SK-N-SH (cell line): ENCODE measurements at regions not wholly inside any gene's neighbourhood (a gene's known extent, or its start where the extent isn't known, plus 50 kb on each side); places are given as distances from the start of the nearest gene placed in this dataset.

Source experiments
- CTCF ChIA-PET: fragments of 300-600, 350-600 bp; formaldehyde crosslinking; extraction: SDS; loops from one replicate; lab custom pipeline; 2021; lab: Yijun Ruan, JAX
- POLR2A ChIA-PET: fragments of 350-600 bp; sonication (Branson Sonifier 250); formaldehyde crosslinking; extraction: SDS; loops from one replicate; lab custom pipeline; 2020; ENCODE audit warnings: antibody characterized with exemption, inconsistent platforms; lab: Yijun Ruan, JAX
- DNase-seq: peaks from one replicate; pipeline ENCODE4 v3.0.0; 2012
- H2AFZ ChIP-seq: fragments of 200-600 bp; sonication (generic); 2 replicates; pipeline ENCODE4 v1.8.1; 2016; ENCODE audit warnings: antibody characterized with exemption, mild to moderate bottlenecking, low read depth
- H3F3A ChIP-seq: fragments of 200-600 bp; sonication (generic); replicated peaks from 2 replicates; pipeline ENCODE3; 2016; ENCODE audit warnings: antibody characterized with exemption, mild to moderate bottlenecking; ENCODE audit not compliant: insufficient read depth
- H3K27ac ChIP-seq, 2 experiments: fragments of 200-500 bp in 1 of 2; fragments of 200-600 bp in 1 of 2; sonication (Bioruptor generic) in 1 of 2; sonication (generic), shearing (Covaris generic) in 1 of 2; 2 replicates each; pipeline versions ENCODE4 v1.5.1 to v1.6.1; 2014 to 2016; ENCODE audit warnings: low read depth in 2 of 2, inconsistent platforms in 1 of 2, low read length in 1 of 2, mild to moderate bottlenecking in 1 of 2, mixed read lengths in 1 of 2
- H3K27me3 ChIP-seq: fragments of 200-600 bp; sonication (generic), shearing (Covaris generic); 2 replicates; pipeline ENCODE4 v1.6.1; 2016; ENCODE audit warnings: mixed run types; ENCODE audit not compliant: insufficient read depth
- H3K36me3 ChIP-seq, 2 experiments: fragments of 200-500 bp in 1 of 2; fragments of 200-600 bp in 1 of 2; sonication (Bioruptor generic) in 1 of 2; sonication (generic) in 1 of 2; replicated peaks in 1 of 2; 2 replicates each; pipeline versions ENCODE3 to v1.5.1; 2014 to 2016; ENCODE audit warnings: low read length in 1 of 2, mild to moderate bottlenecking in 1 of 2; ENCODE audit not compliant: insufficient read depth in 2 of 2, control insufficient read depth in 1 of 2
- H3K4me1 ChIP-seq, 2 experiments: fragments of 200-500 bp in 1 of 2; fragments of 200-600 bp in 1 of 2; sonication (Bioruptor generic) in 1 of 2; sonication (generic), shearing (Covaris generic) in 1 of 2; 2 replicates each; pipeline versions ENCODE4 v1.5.1 to v1.6.1; 2014 to 2016; ENCODE audit warnings: low read depth in 1 of 2, low read length in 1 of 2, mixed run types in 1 of 2; ENCODE audit not compliant: insufficient read depth in 2 of 2, control insufficient read depth in 1 of 2
- H3K4me2 ChIP-seq: fragments of 200-600 bp; sonication (generic), shearing (Covaris generic); 2 replicates; pipeline ENCODE4 v1.6.1; 2017; ENCODE audit warnings: mixed run types
- H3K4me3 ChIP-seq, 2 experiments: fragments of 200-500 bp in 1 of 2; fragments of 200-600 bp in 1 of 2; sonication (Bioruptor generic) in 1 of 2; sonication (generic), shearing (Covaris generic) in 1 of 2; 2 replicates each; pipeline versions ENCODE4 v1.5.1 to v1.8.1; 2014 to 2016; ENCODE audit warnings: low read depth in 2 of 2, inconsistent platforms in 1 of 2, low read length in 1 of 2, mild to moderate bottlenecking in 1 of 2, mixed read lengths in 1 of 2, moderate library complexity in 1 of 2
- H3K79me2 ChIP-seq: fragments of 200-600 bp; sonication (generic); 2 replicates; pipeline ENCODE4 v1.8.1; 2017; ENCODE audit warnings: mild to moderate bottlenecking; ENCODE audit not compliant: insufficient read depth
- H3K9ac ChIP-seq: fragments of 200-600 bp; sonication (generic); 2 replicates; pipeline ENCODE4 v1.6.1; 2017; ENCODE audit warnings: mixed run types
- H3K9me2 ChIP-seq: fragments of 200-600 bp; sonication (generic); 2 replicates; pipeline ENCODE4 v1.6.1; 2017; ENCODE audit warnings: mixed run types
- H3K9me3 ChIP-seq: fragments of 200-600 bp; sonication (generic); 2 replicates; pipeline ENCODE4 v1.6.1; 2017; ENCODE audit warnings: mixed run types, mild to moderate bottlenecking, moderate library complexity
- H4K20me1 ChIP-seq: fragments of 200-600 bp; sonication (generic); 2 replicates; pipeline ENCODE4 v1.6.1; 2017; ENCODE audit warnings: mild to moderate bottlenecking, mixed run types; ENCODE audit not compliant: insufficient read depth
- CHD2 ChIP-seq: fragments of 150-350 bp; IDR thresholded peaks from 2 replicates; pipeline ENCODE4 v1.6.1; 2018; ENCODE audit warnings: low read length; ENCODE audit not compliant: partially characterized antibody
- EZH2phosphoT487 ChIP-seq: fragments of 200-600 bp; sonication (generic); IDR thresholded peaks from 2 replicates; pipeline ENCODE4 v1.6.1; 2017; ENCODE audit warnings: low read depth, mixed run types, mild to moderate bottlenecking, antibody characterized with exemption, moderate library complexity, borderline replicate concordance
- FOSL2 ChIP-seq: IDR thresholded peaks from 2 replicates; pipeline ENCODE4 v1.4.0; 2012; ENCODE audit warnings: low read depth, mild to moderate bottlenecking, moderate library complexity, borderline replicate concordance
- FOXJ3 ChIP-seq: sonication (generic); formaldehyde crosslinking; IDR thresholded peaks from 2 replicates; pipeline ENCODE4 v1.5.1; 2020; ENCODE audit warnings: mild to moderate bottlenecking, missing genetic modification reagents
- FOXM1 ChIP-seq: IDR thresholded peaks from 2 replicates; pipeline ENCODE4 v1.4.0; 2012; ENCODE audit warnings: low read depth, mild to moderate bottlenecking
- GABPA ChIP-seq: IDR thresholded peaks from 2 replicates; pipeline ENCODE4 v1.4.0; 2012; ENCODE audit warnings: low read depth, mild to moderate bottlenecking
- GATA2 ChIP-seq: sonication (generic); formaldehyde crosslinking; IDR thresholded peaks from 2 replicates; pipeline ENCODE4 v1.5.0; 2020; ENCODE audit warnings: mild to moderate bottlenecking, missing genetic modification reagents
- MEF2A ChIP-seq: IDR thresholded peaks from 2 replicates; pipeline ENCODE4 v1.4.0; 2012; ENCODE audit warnings: low read depth, borderline replicate concordance
- RAD21 ChIP-seq: IDR thresholded peaks from 2 replicates; pipeline ENCODE4 v1.6.1; 2012; ENCODE audit warnings: mild to moderate bottlenecking, low read length
- RXRA ChIP-seq: IDR thresholded peaks from 2 replicates; pipeline ENCODE4 v1.4.0; 2012; ENCODE audit warnings: low read depth, mild to moderate bottlenecking, borderline replicate concordance
- SIN3A ChIP-seq: IDR thresholded peaks from 2 replicates; pipeline ENCODE4 v1.6.1; 2012; ENCODE audit warnings: low read depth, mild to moderate bottlenecking, low read length, moderate library complexity, borderline replicate concordance
- SMC3 ChIP-seq: IDR thresholded peaks from 2 replicates; pipeline ENCODE4 v1.6.1; 2012; ENCODE audit warnings: low read depth, low read length, improper control_type of control experiment
- TCF12 ChIP-seq: IDR thresholded peaks from 2 replicates; pipeline ENCODE4 v1.4.0; 2012
- WGBS: methylation state at CpG from one replicate; pipeline ENCODE4 v1.1.6; 2017; ENCODE audit warnings: low lambda C conversion rate; 5-methylcytosine and 5-hydroxymethylcytosine counted together
- TF ChIP-seq, protein P1 (sequence below): IDR thresholded peaks from 2 replicates; pipeline ENCODE4 v1.4.0; 2012; ENCODE audit warnings: low read depth, borderline replicate concordance
- TF ChIP-seq, protein P2 (sequence below): IDR thresholded peaks from 2 replicates; pipeline ENCODE4 v1.4.0; 2012; ENCODE audit warnings: low read depth
- TF ChIP-seq, protein P3 (sequence below): fragments of 150-350 bp; IDR thresholded peaks from 2 replicates; pipeline ENCODE4 v1.6.1; 2016; ENCODE audit warnings: mild to moderate bottlenecking, low read depth, low read length
- TF ChIP-seq, protein P4 (sequence below): IDR thresholded peaks from 2 replicates; pipeline ENCODE4 v1.4.0; 2012; ENCODE audit warnings: low read depth, borderline replicate concordance
- TF ChIP-seq, protein P5 (sequence below): fragments of 150-350 bp; IDR thresholded peaks from 2 replicates; pipeline ENCODE4 v1.6.1; 2017; ENCODE audit warnings: antibody characterized with exemption, low read length, low read depth, borderline replicate concordance

DNA sequence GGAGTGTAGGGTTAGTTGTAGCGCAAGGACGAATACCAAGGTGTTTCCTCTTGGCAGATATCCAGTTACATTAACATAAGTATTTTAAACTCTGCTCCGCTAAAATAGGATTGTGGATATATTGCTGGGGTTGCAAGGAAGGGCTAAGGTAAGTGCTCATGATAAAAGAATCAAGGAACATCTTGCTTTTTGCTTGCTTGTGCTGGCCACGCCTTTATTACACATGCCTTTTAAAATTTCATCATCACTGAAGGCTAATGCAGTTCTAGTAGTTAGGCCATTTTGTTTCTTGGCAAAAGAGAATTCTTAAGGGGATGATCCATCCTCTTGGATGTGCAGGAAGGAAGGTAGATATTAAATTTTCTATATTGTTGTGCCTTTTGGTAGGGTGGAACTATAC, 415.6 kb upstream of the TPM1 start:
- Histone ChIP-seq H3K36me3 (no peaks in the 10 kb centered on the region), H3K4me2 (no peak overlapping the region), H3K27me3 (no peaks in the 10 kb centered on the region), H3K9me3 (no peaks in the 10 kb centered on the region), H3F3A (peaks cover 10% of the 10 kb centered on the region), H4K20me1 (no peaks in the 10 kb centered on the region), H3K9ac (no peak overlapping the region), H3K4me1 (peaks cover 12 to 56% of the 10 kb centered on the region in 2 experiments; a peak in 3 of 4 replicates), H3K4me3 (no peak overlapping the region), H2AFZ (no peak overlapping the region)
- WGBS, result 87% methylated on average over 4 of the region's 4 CpGs
- CTCF ChIA-PET, result no interaction called here
- no peak for DNase-seq
- POLR2A ChIA-PET, result no interaction called here
- TF ChIP-seq MEF2A (no peak), GABPA (no peak)
- TF ChIP-seq, protein P1, sequence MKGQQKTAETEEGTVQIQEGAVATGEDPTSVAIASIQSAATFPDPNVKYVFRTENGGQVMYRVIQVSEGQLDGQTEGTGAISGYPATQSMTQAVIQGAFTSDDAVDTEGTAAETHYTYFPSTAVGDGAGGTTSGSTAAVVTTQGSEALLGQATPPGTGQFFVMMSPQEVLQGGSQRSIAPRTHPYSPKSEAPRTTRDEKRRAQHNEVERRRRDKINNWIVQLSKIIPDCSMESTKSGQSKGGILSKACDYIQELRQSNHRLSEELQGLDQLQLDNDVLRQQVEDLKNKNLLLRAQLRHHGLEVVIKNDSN, result no peak
- TF ChIP-seq, protein P2, sequence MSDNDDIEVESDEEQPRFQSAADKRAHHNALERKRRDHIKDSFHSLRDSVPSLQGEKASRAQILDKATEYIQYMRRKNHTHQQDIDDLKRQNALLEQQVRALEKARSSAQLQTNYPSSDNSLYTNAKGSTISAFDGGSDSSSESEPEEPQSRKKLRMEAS, result no peak
- TF ChIP-seq, protein P3, sequence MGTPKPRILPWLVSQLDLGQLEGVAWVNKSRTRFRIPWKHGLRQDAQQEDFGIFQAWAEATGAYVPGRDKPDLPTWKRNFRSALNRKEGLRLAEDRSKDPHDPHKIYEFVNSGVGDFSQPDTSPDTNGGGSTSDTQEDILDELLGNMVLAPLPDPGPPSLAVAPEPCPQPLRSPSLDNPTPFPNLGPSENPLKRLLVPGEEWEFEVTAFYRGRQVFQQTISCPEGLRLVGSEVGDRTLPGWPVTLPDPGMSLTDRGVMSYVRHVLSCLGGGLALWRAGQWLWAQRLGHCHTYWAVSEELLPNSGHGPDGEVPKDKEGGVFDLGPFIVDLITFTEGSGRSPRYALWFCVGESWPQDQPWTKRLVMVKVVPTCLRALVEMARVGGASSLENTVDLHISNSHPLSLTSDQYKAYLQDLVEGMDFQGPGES, result no peak
- TF ChIP-seq, all 33 proteins: peak for 0
- peak overlapping the region in 1 of 2 experiments; percentile 99; a peak in 2 of 4 replicates for H3K27ac ChIP-seq
- H3K9me2 ChIP-seq, result no peaks in the 10 kb centered on the region
- peaks cover 7% of the 10 kb centered on the region; the same call in 1 of the 2 replicates for H3K79me2 ChIP-seq

DNA sequence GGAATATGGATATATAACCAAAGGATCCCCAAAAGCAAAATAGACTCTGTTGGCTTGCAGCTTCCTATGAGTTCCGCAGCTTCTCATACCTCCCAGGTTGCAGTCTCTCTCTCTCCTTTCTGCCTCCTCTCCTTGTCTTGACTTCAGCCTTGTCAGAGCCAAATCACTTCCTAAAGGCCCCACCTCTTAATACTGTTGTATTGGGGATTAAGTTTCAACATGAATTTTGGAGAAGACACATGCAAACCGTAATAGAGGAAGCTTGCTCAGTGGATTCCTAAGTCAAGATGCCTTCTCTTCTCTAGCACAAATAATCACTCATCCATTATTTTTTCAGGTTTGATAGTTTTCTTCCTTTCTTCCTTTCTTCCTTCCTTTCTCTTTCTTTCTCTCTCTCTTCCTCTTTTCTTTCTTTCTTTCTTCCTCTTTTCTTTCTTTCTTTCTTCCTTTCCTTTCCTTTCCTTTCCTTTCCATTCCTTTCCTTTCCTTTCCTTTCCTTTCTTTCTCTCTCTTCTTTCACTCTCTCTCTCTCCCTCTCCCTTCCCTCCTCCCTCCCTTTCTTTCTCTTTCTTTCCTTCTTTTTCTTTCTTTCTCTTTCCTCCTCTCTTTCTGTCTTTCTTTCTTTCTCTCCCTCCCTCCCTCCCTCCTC, 411.3 kb upstream of the TPM1 start:
- CTCF ChIA-PET, result no interaction called here
- DNase-seq, result no peak
- Histone ChIP-seq H3K79me2 (no peaks in the 10 kb centered on the region), H3K4me2 (no peak overlapping the region), H3K36me3 (no peaks in the 10 kb centered on the region), H3K9ac (no peak overlapping the region), H3K4me3 (no peak overlapping the region), H2AFZ (no peak overlapping the region), H3K9me3 (no peaks in the 10 kb centered on the region), H3K9me2 (no peaks in the 10 kb centered on the region), H3K27me3 (no peaks in the 10 kb centered on the region), H3K27ac (no peak overlapping the region), H4K20me1 (no peaks in the 10 kb centered on the region), H3F3A (no peaks in the 10 kb centered on the region), H3K4me1 (peaks cover 0 to 34% of the 10 kb centered on the region in 2 experiments; a peak in 2 of 4 replicates)
- 90% methylated on average over 2 of the region's 2 CpGs for WGBS
- POLR2A ChIA-PET, result no interaction called here
- no peak for TF ChIP-seq RXRA
- no peak for TF ChIP-seq GATA2 (CRISPR knock-in tag)
- TF ChIP-seq, protein P3, result no peak
- TF ChIP-seq EZH2phosphoT487, result no peak
- no peak for TF ChIP-seq FOSL2
- TF ChIP-seq, protein P4, sequence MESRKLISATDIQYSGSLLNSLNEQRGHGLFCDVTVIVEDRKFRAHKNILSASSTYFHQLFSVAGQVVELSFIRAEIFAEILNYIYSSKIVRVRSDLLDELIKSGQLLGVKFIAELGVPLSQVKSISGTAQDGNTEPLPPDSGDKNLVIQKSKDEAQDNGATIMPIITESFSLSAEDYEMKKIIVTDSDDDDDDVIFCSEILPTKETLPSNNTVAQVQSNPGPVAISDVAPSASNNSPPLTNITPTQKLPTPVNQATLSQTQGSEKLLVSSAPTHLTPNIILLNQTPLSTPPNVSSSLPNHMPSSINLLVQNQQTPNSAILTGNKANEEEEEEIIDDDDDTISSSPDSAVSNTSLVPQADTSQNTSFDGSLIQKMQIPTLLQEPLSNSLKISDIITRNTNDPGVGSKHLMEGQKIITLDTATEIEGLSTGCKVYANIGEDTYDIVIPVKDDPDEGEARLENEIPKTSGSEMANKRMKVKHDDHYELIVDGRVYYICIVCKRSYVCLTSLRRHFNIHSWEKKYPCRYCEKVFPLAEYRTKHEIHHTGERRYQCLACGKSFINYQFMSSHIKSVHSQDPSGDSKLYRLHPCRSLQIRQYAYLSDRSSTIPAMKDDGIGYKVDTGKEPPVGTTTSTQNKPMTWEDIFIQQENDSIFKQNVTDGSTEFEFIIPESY, result no peak
- no peak for TF ChIP-seq FOXJ3
- TF ChIP-seq SMC3, result no peak
- TF ChIP-seq, protein P5, sequence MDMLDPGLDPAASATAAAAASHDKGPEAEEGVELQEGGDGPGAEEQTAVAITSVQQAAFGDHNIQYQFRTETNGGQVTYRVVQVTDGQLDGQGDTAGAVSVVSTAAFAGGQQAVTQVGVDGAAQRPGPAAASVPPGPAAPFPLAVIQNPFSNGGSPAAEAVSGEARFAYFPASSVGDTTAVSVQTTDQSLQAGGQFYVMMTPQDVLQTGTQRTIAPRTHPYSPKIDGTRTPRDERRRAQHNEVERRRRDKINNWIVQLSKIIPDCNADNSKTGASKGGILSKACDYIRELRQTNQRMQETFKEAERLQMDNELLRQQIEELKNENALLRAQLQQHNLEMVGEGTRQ, result no peak
- no peak for TF ChIP-seq RAD21
- no peak for TF ChIP-seq FOXM1
- TF ChIP-seq TCF12, result no peak
- no peak for TF ChIP-seq CHD2
- no peak for TF ChIP-seq GABPA
- no peak for TF ChIP-seq SIN3A
